Mesothelial cell of epicardium (in vitro differentiated cells): ENCODE measurements at regions not wholly inside any gene's neighbourhood (a gene's known extent, or its start where the extent isn't known, plus 50 kb on each side); places are given as distances from the start of the nearest gene placed in this dataset.

ENCODE experiments used
- DNase-seq, 2 experiments: peaks; one replicate each; pipeline ENCODE4 v3.0.0; 2021; ENCODE audit warnings: low spot score in 2 of 2; ENCODE audit not compliant: unreplicated experiment in 2 of 2
- H3K27ac Mint-ChIP-seq: 2 replicates; pipeline ENCODE4 v1.8.0; 2021; ENCODE audit warnings: mixed read lengths
- H3K27me3 Mint-ChIP-seq: 2 replicates; pipeline ENCODE4 v1.8.0; 2021; ENCODE audit warnings: low read depth, mixed read lengths
- H3K36me3 Mint-ChIP-seq: 2 replicates; pipeline ENCODE4 v1.8.0; 2021; ENCODE audit warnings: mixed read lengths
- H3K4me1 Mint-ChIP-seq: 2 replicates; pipeline ENCODE4 v1.8.0; 2021; ENCODE audit warnings: mixed read lengths
- H3K4me3 Mint-ChIP-seq: 2 replicates; pipeline ENCODE4 v1.8.0; 2021; ENCODE audit warnings: mild to moderate bottlenecking, moderate library complexity, mixed read lengths
- H3K9me3 Mint-ChIP-seq: 2 replicates; pipeline ENCODE4 v1.8.0; 2021; ENCODE audit warnings: mixed read lengths
- TF ChIP-seq, protein P1 (sequence below): fragments of 200-600 bp; sonication (generic); IDR thresholded peaks from one replicate; pipeline ENCODE4 v1.5.0; 2021; ENCODE audit warnings: antibody characterized with exemption; ENCODE audit not compliant: unreplicated experiment

DNA sequence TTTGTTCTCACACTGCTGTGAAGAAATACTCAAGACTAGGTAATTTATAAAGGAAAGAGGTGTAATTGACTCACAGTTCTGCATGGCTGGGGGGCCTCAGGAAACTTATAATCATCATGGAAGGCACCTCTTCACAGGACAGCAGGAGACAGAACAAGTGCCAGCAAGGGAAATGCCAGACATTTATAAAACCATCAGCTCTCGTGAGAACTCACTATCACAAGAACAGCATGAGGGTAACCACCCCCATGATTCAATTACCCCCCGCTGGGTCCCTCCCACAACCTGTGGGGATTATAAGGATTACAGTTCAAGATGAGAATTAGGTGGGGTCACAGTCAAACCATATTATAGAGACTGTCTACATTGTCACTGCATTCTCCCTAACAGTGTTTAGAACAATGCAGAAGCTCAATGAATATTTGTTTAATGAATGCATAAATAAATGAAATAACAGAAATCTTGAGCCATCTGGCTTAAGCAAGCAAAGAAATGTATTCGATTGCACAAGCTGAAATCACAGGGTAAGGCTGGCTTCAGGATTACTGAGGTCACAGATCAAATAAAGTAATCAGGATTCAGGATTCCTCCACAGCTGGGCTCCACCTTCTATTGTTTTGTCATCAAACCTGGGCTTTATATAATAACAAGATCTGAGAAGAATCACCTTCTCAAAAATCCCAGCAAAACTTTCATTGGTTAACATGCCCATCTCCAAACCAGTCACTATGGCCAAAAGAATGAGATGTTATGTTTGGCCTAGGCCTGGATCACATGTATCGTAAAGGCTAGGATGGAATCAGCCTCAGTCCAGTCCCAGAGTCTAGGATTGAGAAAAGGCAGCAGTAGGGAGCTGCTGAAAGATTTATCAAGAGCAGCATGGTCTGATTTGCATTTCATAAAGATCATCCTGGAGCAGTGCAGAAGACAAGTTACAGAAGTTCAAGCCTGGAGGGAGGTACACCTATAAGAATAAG, 137.8 kb upstream of the UBASH3B start:
- TF ChIP-seq, protein P1, sequence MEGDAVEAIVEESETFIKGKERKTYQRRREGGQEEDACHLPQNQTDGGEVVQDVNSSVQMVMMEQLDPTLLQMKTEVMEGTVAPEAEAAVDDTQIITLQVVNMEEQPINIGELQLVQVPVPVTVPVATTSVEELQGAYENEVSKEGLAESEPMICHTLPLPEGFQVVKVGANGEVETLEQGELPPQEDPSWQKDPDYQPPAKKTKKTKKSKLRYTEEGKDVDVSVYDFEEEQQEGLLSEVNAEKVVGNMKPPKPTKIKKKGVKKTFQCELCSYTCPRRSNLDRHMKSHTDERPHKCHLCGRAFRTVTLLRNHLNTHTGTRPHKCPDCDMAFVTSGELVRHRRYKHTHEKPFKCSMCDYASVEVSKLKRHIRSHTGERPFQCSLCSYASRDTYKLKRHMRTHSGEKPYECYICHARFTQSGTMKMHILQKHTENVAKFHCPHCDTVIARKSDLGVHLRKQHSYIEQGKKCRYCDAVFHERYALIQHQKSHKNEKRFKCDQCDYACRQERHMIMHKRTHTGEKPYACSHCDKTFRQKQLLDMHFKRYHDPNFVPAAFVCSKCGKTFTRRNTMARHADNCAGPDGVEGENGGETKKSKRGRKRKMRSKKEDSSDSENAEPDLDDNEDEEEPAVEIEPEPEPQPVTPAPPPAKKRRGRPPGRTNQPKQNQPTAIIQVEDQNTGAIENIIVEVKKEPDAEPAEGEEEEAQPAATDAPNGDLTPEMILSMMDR, result no peak
- no peaks in the 10 kb centered on the region for H3K27me3 Mint-ChIP-seq
- no peaks in the 10 kb centered on the region for H3K36me3 Mint-ChIP-seq

DNA sequence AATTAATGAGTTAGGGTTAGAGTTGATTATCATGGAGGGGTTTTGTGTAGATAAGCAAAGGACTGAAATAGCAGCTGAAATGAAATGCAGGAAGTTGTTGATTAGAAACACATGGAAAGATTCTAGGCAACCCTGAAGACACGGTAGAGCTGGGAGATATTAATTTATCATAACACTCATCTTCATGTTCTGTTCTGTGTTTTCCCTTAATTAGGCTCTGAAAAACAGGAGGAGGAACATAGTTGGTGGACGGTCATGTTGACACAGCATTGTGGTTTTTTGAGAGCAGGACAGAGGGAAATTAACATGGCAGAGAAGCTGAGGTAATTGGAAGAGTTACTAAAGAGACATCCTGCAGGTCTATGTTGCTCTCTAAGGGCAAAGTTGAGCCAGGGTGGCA, 138.8 kb upstream of the UBASH3B start:
- Mint-ChIP-seq H3K4me3 (no peak overlapping the region), H3K36me3 (no peaks in the 10 kb centered on the region), H3K27me3 (no peaks in the 10 kb centered on the region), H3K27ac (no peak overlapping the region), H3K9me3 (no peaks in the 10 kb centered on the region), H3K4me1 (no peaks in the 10 kb centered on the region)
- TF ChIP-seq, protein P1, result no peak
- DNase-seq, result no peak

More for the DNA sequence above, 137.8 kb upstream of the UBASH3B start:
- H3K4me3 Mint-ChIP-seq, result no peak overlapping the region
- H3K9me3 Mint-ChIP-seq, result no peaks in the 10 kb centered on the region
- no peak overlapping the region for H3K27ac Mint-ChIP-seq
- no peak for DNase-seq
- peaks cover 2% of the 10 kb centered on the region for H3K4me1 Mint-ChIP-seq

DNA sequence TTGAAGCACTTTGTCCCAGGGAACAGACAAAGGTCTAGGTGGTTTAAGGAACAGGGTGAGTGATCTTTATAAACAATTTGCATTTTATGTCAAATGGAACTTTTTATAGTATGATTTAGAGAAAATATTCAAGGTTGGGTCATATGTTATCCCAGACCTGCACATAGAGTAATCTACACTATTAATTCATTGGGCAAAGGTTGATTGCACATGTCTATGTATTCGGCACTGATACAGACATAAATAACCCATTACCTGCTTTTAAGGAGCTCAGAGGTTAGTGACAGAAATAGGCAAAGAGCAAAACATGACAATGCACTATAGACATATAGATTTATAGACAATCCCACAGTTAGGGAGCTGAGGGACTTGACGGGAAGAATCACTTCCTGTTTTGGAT, 141.5 kb upstream of the UBASH3B start:
- DNase-seq, result no peak
- no peak overlapping the region for H3K27ac Mint-ChIP-seq
- H3K4me3 Mint-ChIP-seq, result no peak overlapping the region
- H3K9me3 Mint-ChIP-seq, result no peaks in the 10 kb centered on the region
- H3K36me3 Mint-ChIP-seq, result no peaks in the 10 kb centered on the region
- H3K4me1 Mint-ChIP-seq, result no peaks in the 10 kb centered on the region
- TF ChIP-seq, protein P1, result no peak
- no peaks in the 10 kb centered on the region for H3K27me3 Mint-ChIP-seq

DNA sequence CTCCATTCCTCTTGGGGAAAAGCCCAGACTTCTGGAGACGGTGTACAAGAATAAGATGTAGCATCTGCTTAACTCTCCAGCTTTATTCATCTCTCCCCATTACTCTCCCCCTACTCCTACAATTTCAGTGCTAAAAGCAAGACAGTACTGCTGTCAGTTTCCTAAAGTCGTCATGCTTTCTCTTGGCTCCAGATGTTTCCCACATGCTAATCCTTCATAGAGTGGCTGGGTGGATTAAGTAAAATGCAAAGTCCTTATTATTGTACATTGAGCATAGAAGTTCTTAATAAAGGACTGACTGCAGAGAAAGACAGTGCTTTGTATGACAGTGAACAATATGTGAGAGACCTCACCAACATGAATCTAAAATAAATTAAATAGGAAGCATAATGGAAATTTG, 142.2 kb upstream of the UBASH3B start:
- H3K27me3 Mint-ChIP-seq, result no peaks in the 10 kb centered on the region
- no peak overlapping the region for H3K27ac Mint-ChIP-seq
- TF ChIP-seq, protein P1, result no peak
- no peak for DNase-seq
- H3K36me3 Mint-ChIP-seq, result no peaks in the 10 kb centered on the region
- no peaks in the 10 kb centered on the region for H3K4me1 Mint-ChIP-seq
- H3K9me3 Mint-ChIP-seq, result no peaks in the 10 kb centered on the region
- H3K4me3 Mint-ChIP-seq, result no peak overlapping the region

DNA sequence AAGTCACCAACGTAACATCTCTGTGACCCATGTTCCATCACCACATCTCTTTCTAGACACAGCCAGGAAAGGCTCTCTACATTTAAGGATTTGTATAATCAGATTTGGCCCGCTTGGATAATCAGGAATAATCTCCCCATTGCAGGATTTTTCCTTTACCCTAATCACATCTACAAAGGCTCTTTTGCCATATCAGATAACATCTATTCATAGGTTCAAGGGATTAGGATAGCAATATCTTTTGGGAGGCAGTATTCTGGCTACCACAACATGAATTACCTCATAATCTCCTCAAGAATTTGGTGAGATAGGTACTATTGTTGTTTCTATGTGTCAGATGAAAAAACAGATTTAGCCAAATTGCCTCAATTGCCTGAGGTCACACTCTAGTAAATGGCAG, 142.8 kb upstream of the UBASH3B start:
- DNase-seq, result no peak
- no peaks in the 10 kb centered on the region for H3K27me3 Mint-ChIP-seq
- TF ChIP-seq, protein P1, result no peak
- H3K4me3 Mint-ChIP-seq, result no peak overlapping the region
- no peak overlapping the region for H3K27ac Mint-ChIP-seq
- H3K4me1 Mint-ChIP-seq, result no peaks in the 10 kb centered on the region
- H3K36me3 Mint-ChIP-seq, result no peaks in the 10 kb centered on the region
- no peaks in the 10 kb centered on the region for H3K9me3 Mint-ChIP-seq
